Esophagus (tissue), 2 donors: ENCODE measurements at regions not wholly inside any gene's neighbourhood (a gene's known extent, or its start where the extent isn't known, plus 50 kb on each side); places are given as distances from the start of the nearest gene placed in this dataset.

Experiments
- H3K27ac ChIP-seq, 2 donors: one replicate each; pipeline ENCODE4 v1.5.1; 2013; ENCODE audit warnings: low read depth in 2 of 2, mild to moderate bottlenecking in 2 of 2, inconsistent platforms in 1 of 2, low read length in 1 of 2, moderate library complexity in 1 of 2
- H3K27me3 ChIP-seq, 2 donors: one replicate each; pipeline ENCODE4 v1.6.1; 2013; ENCODE audit warnings: low read length in 2 of 2, control low read depth in 1 of 2, mild to moderate bottlenecking in 1 of 2; ENCODE audit not compliant: insufficient read depth in 2 of 2, control insufficient read depth in 1 of 2
- H3K36me3 ChIP-seq, 2 donors: one replicate each; pipeline ENCODE4 v1.6.1; 2013; ENCODE audit warnings: low read length in 1 of 2; ENCODE audit not compliant: control insufficient read depth in 2 of 2, insufficient read depth in 2 of 2
- H3K4me1 ChIP-seq, 2 donors: one replicate each; pipeline ENCODE4 v1.6.1; 2013; ENCODE audit warnings: low read length in 1 of 2; ENCODE audit not compliant: control insufficient read depth in 2 of 2, insufficient read depth in 2 of 2
- H3K4me3 ChIP-seq, 2 donors: one replicate each; pipeline ENCODE4 v1.5.1; 2013; ENCODE audit warnings: low read length in 2 of 2, mild to moderate bottlenecking in 2 of 2, low read depth in 1 of 2, moderate library complexity in 1 of 2
- H3K9me3 ChIP-seq, 2 donors: one replicate each; pipeline ENCODE4 v1.6.1; 2013; ENCODE audit warnings: mild to moderate bottlenecking in 2 of 2, low read depth in 1 of 2, low read length in 1 of 2, moderate library complexity in 1 of 2; ENCODE audit not compliant: control insufficient read depth in 2 of 2, insufficient read depth in 1 of 2
- WGBS, 2 donors: extraction: QIAGEN DNeasy Blood & Tissue Kit; methylation state at CpG; one replicate each; pipeline ENCODE4 v1.1.7; 2013; 5-methylcytosine and 5-hydroxymethylcytosine counted together
- donor health status: healthy with polysubstance abuse.
- donor health status: Bipolar disorder and iron deficiency.

DNA sequence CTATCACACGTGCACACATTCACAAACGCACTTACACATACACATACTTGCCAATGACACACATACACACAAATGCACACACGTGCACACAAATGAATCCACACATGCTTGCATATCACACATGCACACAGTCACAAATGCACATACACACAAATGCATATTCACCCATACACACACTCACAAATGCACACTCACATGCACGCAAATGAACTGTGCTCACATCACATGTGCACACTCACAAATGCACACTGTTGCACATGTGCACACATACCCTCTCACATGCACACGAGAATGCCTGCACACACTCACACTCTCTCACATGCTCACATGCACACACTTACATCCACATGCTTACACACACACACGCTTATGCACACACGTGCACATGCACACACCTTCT, 368.1 kb downstream of the EIPR1 start:
- 75 to 76% methylated on average over 7 of the region's 7 CpGs for WGBS, 2 donors
- no peaks in the 10 kb centered on the region for H3K4me1 ChIP-seq
- no peaks in the 10 kb centered on the region for H3K36me3 ChIP-seq
- peaks cover 0 to 4% of the 10 kb centered on the region in 2 donors for H3K9me3 ChIP-seq
- H3K4me3 ChIP-seq = no peak overlapping the region
- H3K27me3 ChIP-seq = peaks cover 0 to 2% of the 10 kb centered on the region in 2 donors
- H3K27ac ChIP-seq = no peak overlapping the region

GRCh38 chr2:3009005-3009404, 368.6 kb downstream of the EIPR1 start:
- H3K27me3 ChIP-seq = peaks cover 0 to 2% of the 10 kb centered on the region in 2 donors
- no peaks in the 10 kb centered on the region for H3K4me1 ChIP-seq
- peaks cover 0 to 4% of the 10 kb centered on the region in 2 donors for H3K9me3 ChIP-seq
- no peaks in the 10 kb centered on the region for H3K36me3 ChIP-seq
- H3K4me3 ChIP-seq = no peak overlapping the region
- WGBS, 2 donors = 50 to 59% methylated on average over 8 of the region's 8 CpGs
- H3K27ac ChIP-seq = no peak overlapping the region

DNA sequence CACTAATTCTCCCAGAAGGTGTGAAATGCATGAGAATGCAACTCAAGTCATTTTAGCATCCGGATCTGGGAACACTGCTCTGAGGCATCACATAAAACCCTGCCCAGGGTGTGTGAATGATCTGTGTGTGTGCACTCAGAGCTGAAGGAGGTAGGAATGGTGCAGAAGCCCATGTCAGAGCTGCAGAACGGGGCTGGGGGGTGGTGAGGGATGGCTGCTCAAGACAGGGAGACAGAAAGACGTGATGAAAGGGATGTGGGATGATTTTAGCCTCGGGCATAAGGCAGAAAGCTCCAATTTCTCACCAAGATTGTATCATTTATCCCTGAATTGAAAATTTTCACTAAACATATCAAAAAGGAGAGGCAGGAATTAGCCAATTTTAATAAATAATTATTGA, 369.1 kb downstream of the EIPR1 start:
- Histone ChIP-seq H3K9me3 (peaks cover 0 to 4% of the 10 kb centered on the region in 2 donors), H3K27me3 (peaks cover 0 to 2% of the 10 kb centered on the region in 2 donors), H3K4me1 (no peaks in the 10 kb centered on the region), H3K36me3 (no peaks in the 10 kb centered on the region), H3K4me3 (no peak overlapping the region), H3K27ac (no peak overlapping the region)
- 44% methylated on average over 4 of the region's 4 CpGs for whole genome bisulfite sequencing, 2 donors

GRCh38 chr2:3007135-3007534, 370.5 kb downstream of the EIPR1 start:
- H3K9me3 ChIP-seq = peaks cover 0 to 2% of the 10 kb centered on the region in 2 donors

GRCh38 chr2:3005859-3006501, 371.6 kb downstream of the EIPR1 start:
- no peaks in the 10 kb centered on the region for H3K4me1 ChIP-seq
- WGBS, 2 donors = 83 to 85% methylated on average over 12 of the region's 12 CpGs
- peaks cover 0 to 2% of the 10 kb centered on the region in 2 donors for H3K27me3 ChIP-seq

More at GRCh38 chr2:3007135-3007534, 370.5 kb downstream of the EIPR1 start:
- no peak overlapping the region for H3K27ac ChIP-seq
- 84% methylated on average over 6 of the region's 6 CpGs for WGBS, 2 donors
- no peak overlapping the region for H3K4me3 ChIP-seq
- H3K27me3 ChIP-seq = peaks cover 0 to 2% of the 10 kb centered on the region in 2 donors
- no peaks in the 10 kb centered on the region for H3K4me1 ChIP-seq
- no peaks in the 10 kb centered on the region for H3K36me3 ChIP-seq

GRCh38 chr2:3001615-3002560, 375.7 kb downstream of the EIPR1 start:
- no peaks in the 10 kb centered on the region for H3K9me3 ChIP-seq
- H3K4me3 ChIP-seq = no peak overlapping the region
- WGBS, 2 donors = 51 to 53% methylated on average over 18 of the region's 18 CpGs
- H3K27ac ChIP-seq = no peak overlapping the region
- peaks cover 0 to 2% of the 10 kb centered on the region in 2 donors for H3K27me3 ChIP-seq
- no peaks in the 10 kb centered on the region for H3K4me1 ChIP-seq
- H3K36me3 ChIP-seq = no peaks in the 10 kb centered on the region

More at GRCh38 chr2:3005859-3006501, 371.6 kb downstream of the EIPR1 start:
- Histone ChIP-seq H3K9me3 (no peaks in the 10 kb centered on the region), H3K4me3 (no peak overlapping the region), H3K27ac (no peak overlapping the region), H3K36me3 (no peaks in the 10 kb centered on the region)

DNA sequence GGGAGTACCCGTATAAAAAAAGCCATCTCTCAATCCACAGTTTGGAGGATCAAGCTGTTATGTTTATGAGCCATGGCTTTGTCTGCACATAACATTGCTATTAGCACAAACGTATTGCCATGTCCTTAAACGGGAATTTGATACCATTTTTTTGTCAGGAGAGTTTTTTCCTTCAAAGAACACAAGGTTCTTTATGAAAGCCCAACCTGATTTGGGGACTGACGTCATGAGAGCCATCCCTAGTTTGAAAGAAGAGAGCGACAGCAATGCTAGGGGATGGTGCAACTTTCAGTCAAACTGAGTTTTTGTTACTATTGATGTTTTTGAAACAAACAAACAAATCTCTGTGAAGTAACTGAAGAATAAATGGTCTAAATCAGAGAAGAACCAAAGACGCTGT, 376.6 kb downstream of the EIPR1 start:
- no peak overlapping the region for H3K4me3 ChIP-seq
- H3K4me1 ChIP-seq = no peaks in the 10 kb centered on the region
- H3K27ac ChIP-seq = no peak overlapping the region
- no peaks in the 10 kb centered on the region for H3K9me3 ChIP-seq
- no peaks in the 10 kb centered on the region for H3K27me3 ChIP-seq
- no peaks in the 10 kb centered on the region for H3K36me3 ChIP-seq
- WGBS, 2 donors = 49 to 56% methylated on average over 6 of the region's 6 CpGs

GRCh38 chr2:3000125-3000524, 377.5 kb downstream of the EIPR1 start:
- 58 to 71% methylated on average over 8 of the region's 8 CpGs for WGBS, 2 donors
- Histone ChIP-seq H3K36me3 (no peaks in the 10 kb centered on the region), H3K9me3 (no peaks in the 10 kb centered on the region)

GRCh38 chr2:2998971-2999370, 378.6 kb downstream of the EIPR1 start:
- H3K9me3 ChIP-seq = no peaks in the 10 kb centered on the region
- no peaks in the 10 kb centered on the region for H3K4me1 ChIP-seq
- H3K27me3 ChIP-seq = no peaks in the 10 kb centered on the region
- 66 to 76% methylated on average over 9 of the region's 9 CpGs for WGBS, 2 donors
- no peak overlapping the region for H3K27ac ChIP-seq
- H3K4me3 ChIP-seq = no peak overlapping the region
- H3K36me3 ChIP-seq = no peaks in the 10 kb centered on the region

More at GRCh38 chr2:3000125-3000524, 377.5 kb downstream of the EIPR1 start:
- Histone ChIP-seq H3K4me1 (no peaks in the 10 kb centered on the region), H3K27ac (no peak overlapping the region), H3K4me3 (no peak overlapping the region), H3K27me3 (no peaks in the 10 kb centered on the region)
